Naive thymus-derived CD4-positive, alpha-beta T cell (primary cell): ENCODE measurements at regions not wholly inside any gene's neighbourhood (a gene's known extent, or its start where the extent isn't known, plus 50 kb on each side); places are given as distances from the start of the nearest gene placed in this dataset.

Experiments used
- ATAC-seq: fragments of 150-1000 bp; cut with Tn5 transposase; 2 replicates; pipeline ENCODE4 v1.10.0; 2021; ENCODE audit warnings: mild to moderate bottlenecking, moderate library complexity
- CTCF ChIA-PET: fragments of 350-600 bp; sonication (Branson Sonifier 250); formaldehyde crosslinking; loops from one replicate; lab custom pipeline; 2021; ENCODE audit warnings: antibody characterized with exemption; lab: Charles Lee
- POLR2A ChIA-PET: fragments of 350-600 bp; sonication (Branson Sonifier 250); formaldehyde crosslinking; loops from one replicate; lab custom pipeline; 2021; ENCODE audit warnings: antibody characterized with exemption, inconsistent platforms; lab: Charles Lee
- DNase-seq, 9 donors: peaks; one replicate each; pipeline versions ENCODE4 v3.0.0 to v3.0.0-alpha.2; 2020 to 2022; ENCODE audit warnings: mixed read lengths in 1 of 9
- H3K27ac ChIP-seq: one replicate; pipeline ENCODE4 v1.7.0; 2013; ENCODE audit warnings: mild to moderate bottlenecking, low read depth, low read length, moderate library complexity
- H3K27me3 ChIP-seq, 2 donors: one replicate each; pipeline ENCODE4 v1.7.0; 2013; ENCODE audit warnings: low read length in 2 of 2, mild to moderate bottlenecking in 2 of 2, moderate library complexity in 2 of 2; ENCODE audit not compliant: control insufficient read depth in 2 of 2, insufficient read depth in 2 of 2
- H3K36me3 ChIP-seq, 3 experiments: 1 replicate in 2 of 3; 2 replicates in 1 of 3; pipeline ENCODE4 v1.7.0; 2013; ENCODE audit warnings: low read length in 3 of 3, mild to moderate bottlenecking in 3 of 3, moderate library complexity in 1 of 3; ENCODE audit not compliant: insufficient read depth in 3 of 3, control insufficient read depth in 2 of 3
- H3K4me1 ChIP-seq, 2 donors: one replicate each; pipeline ENCODE4 v1.7.0; 2013; ENCODE audit warnings: low read length in 2 of 2, mild to moderate bottlenecking in 2 of 2, moderate library complexity in 1 of 2; ENCODE audit not compliant: control insufficient read depth in 2 of 2, insufficient read depth in 2 of 2
- H3K4me3 ChIP-seq: 2 replicates; pipeline ENCODE4 v1.7.0; 2013; ENCODE audit warnings: mild to moderate bottlenecking, low read length
- H3K9me3 ChIP-seq, 3 experiments: 1 replicate in 2 of 3; 2 replicates in 1 of 3; pipeline ENCODE4 v1.7.0; 2013; ENCODE audit warnings: low read length in 3 of 3; ENCODE audit not compliant: control insufficient read depth in 2 of 3
- H3K27ac Mint-ChIP-seq, 9 donors: one replicate each; pipeline ENCODE4 v1.8.0; 2020 to 2022; ENCODE audit warnings: mixed read lengths in 9 of 9, mild to moderate bottlenecking in 8 of 9, moderate library complexity in 5 of 9, inconsistent platforms in 2 of 9
- H3K27me3 Mint-ChIP-seq, 5 donors: one replicate each; pipeline ENCODE4 v1.8.0; 2021 to 2022; ENCODE audit warnings: mixed read lengths in 5 of 5, mild to moderate bottlenecking in 1 of 5
- H3K36me3 Mint-ChIP-seq, 5 donors: one replicate each; pipeline ENCODE4 v1.8.0; 2020 to 2022; ENCODE audit warnings: mixed read lengths in 5 of 5, mild to moderate bottlenecking in 3 of 5, inconsistent platforms in 1 of 5
- H3K4me1 Mint-ChIP-seq, 7 donors: one replicate each; pipeline ENCODE4 v1.8.0; 2020 to 2022; ENCODE audit warnings: mixed read lengths in 7 of 7, mild to moderate bottlenecking in 3 of 7, inconsistent platforms in 1 of 7
- H3K4me3 Mint-ChIP-seq, 10 donors: one replicate each; pipeline ENCODE4 v1.8.0; 2020 to 2022; ENCODE audit warnings: mild to moderate bottlenecking in 10 of 10, mixed read lengths in 10 of 10, moderate library complexity in 6 of 10, inconsistent platforms in 2 of 10
- H3K9me3 Mint-ChIP-seq, 11 donors: one replicate each; pipeline ENCODE4 v1.8.0; 2020 to 2022; ENCODE audit warnings: mixed read lengths in 11 of 11, mild to moderate bottlenecking in 4 of 11, inconsistent platforms in 1 of 11, moderate library complexity in 1 of 11
- intact Hi-C, 2 donors: fragments of 100-400 bp; cut with micrococcal nuclease; formaldehyde crosslinking; loops; one replicate each; pipeline ENCODE4 v1.15.1; 2023

DNA sequence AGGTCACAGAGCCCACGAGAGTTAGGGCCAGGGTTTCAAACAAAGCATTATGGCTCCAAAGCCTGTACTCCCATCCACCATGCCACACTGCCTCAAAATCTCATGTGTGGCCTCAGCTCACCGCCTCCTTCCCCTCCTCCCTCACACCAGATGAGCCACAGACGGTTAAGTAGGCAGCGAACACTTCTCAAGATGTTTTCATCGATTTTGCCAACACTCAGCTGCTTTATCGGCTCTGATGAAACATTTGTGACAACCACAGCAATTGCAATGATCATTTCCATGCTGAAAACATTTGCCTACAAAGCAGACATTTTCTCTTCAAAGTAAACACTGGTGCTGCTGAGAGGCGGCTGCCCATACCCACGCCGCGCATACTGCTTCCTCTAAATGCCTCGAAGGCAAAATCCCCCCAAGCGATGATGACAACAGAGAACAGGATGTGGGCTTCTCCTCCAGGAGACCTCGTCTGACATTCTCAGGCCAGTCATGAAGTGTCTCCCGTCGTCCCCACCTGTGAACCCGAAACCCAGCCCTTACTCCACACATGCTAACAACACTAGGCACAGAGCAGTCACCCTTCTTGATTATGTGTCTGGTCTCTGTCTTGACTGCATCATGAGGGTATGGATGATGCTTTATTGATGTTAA, 599.2 kb downstream of the SOX6 start:
- Histone ChIP-seq H3K9me3 (no peaks in the 10 kb centered on the region), H3K27ac (no peak overlapping the region), H3K4me1 (no peaks in the 10 kb centered on the region), H3K27me3 (no peaks in the 10 kb centered on the region), H3K36me3 (no peaks in the 10 kb centered on the region), H3K4me3 (no peak overlapping the region)
- intact Hi-C loops = no loop called here
- Mint-ChIP-seq H3K4me1 (peaks cover 0 to 2% (median 0%) of the 10 kb centered on the region in 7 donors), H3K4me3 (no peak overlapping the region), H3K27me3 (peaks cover 2 to 30% (median 17%) of the 10 kb centered on the region in 5 donors), H3K9me3 (peaks cover 0 to 22% (median 9%) of the 10 kb centered on the region in 11 donors), H3K36me3 (peaks cover 0 to 3% (median 0%) of the 10 kb centered on the region in 5 donors), H3K27ac (no peak overlapping the region)
- ATAC-seq = no peak
- DNase-seq = no peak
- CTCF ChIA-PET = no interaction called here
- POLR2A ChIA-PET = no interaction called here

DNA sequence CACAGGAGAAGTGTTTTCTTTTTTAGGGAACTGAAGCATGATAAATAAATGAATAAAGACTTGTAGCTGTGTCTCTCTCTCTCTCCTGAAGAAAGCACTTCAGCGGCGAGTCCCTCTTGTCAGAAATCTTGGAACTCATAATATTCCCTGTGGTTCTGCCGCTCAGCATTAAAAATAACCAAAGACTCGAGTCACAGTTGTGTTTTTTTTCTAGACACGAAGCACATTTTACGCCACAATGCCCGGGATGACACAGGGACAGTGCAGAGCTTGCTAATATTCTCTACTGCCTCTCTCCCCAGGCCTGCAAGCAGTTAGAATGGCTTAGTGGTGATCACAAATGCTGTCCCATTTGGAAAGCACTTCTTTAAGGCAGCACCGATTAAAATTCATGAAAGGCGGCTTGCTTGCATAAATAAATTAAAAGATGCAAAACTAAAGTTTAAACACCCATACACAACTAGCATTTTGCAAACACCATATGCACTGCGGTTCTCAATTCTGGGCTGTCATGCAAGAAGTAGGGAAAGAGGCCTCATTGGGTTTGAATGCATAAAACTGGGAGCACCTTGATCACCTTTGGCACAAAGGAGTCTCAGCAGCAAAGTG, 597.4 kb downstream of the SOX6 start:
- H3K4me1 ChIP-seq = no peaks in the 10 kb centered on the region
- DNase-seq (no peak), ATAC-seq (no peak)
- Mint-ChIP-seq H3K36me3 (peaks cover 0 to 3% (median 0%) of the 10 kb centered on the region in 5 donors), H3K4me3 (no peak overlapping the region), H3K9me3 (peaks cover 0 to 15% (median 7%) of the 10 kb centered on the region in 11 donors), H3K4me1 (peaks cover 0 to 2% (median 0%) of the 10 kb centered on the region in 7 donors), H3K27ac (no peak overlapping the region), H3K27me3 (peaks cover 2 to 35% (median 19%) of the 10 kb centered on the region in 5 donors)
- ChIA-PET CTCF (no interaction called here), POLR2A (no interaction called here)
- no peak overlapping the region for H3K4me3 ChIP-seq
- H3K27ac ChIP-seq = no peak overlapping the region
- H3K36me3 ChIP-seq = no peaks in the 10 kb centered on the region
- intact Hi-C loops = no loop called here
- H3K9me3 ChIP-seq = no peaks in the 10 kb centered on the region
- H3K27me3 ChIP-seq = no peaks in the 10 kb centered on the region

DNA sequence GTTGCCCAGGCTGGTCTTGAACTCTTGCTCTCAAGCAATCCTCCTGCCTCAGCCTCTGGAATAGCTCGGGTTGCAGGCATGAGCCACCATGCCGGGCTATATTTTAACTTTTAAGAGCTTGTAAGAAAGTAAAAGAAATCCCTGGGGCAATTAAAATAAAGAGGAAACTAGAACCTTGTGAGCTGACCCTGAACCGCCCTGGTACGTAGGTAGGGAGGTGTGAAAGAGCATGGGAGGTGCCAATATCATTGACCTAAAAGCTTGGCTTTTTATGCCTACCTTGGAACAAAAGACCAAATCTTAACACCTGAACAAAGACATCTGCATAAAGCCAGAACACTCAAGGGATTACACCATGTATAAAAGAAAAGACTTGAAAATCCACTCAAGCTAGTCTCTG, 595.1 kb downstream of the SOX6 start:
- no peaks in the 10 kb centered on the region for H3K36me3 ChIP-seq
- no peak overlapping the region for H3K27ac Mint-ChIP-seq
- CTCF ChIA-PET = no interaction called here

DNA sequence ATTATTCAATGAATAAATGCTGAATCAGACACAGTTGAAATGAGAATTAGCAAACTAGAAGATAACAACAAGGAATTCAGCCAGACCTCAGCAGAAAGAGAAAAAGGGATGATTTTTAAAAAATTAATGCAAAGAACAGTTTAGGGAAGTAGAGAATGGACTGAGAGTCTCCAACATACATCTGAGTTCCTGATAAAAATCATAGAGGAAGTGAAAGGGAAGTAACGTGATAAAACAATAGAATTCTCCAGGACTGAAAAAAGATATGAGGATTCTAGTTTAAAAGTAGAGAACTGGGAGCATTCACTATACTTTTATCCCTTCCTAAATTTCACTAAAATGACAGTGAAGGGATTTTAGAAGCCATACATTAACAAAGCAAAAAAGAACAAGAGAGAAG, 592.0 kb downstream of the SOX6 start:
- Histone ChIP-seq H3K4me1 (no peaks in the 10 kb centered on the region), H3K4me3 (no peak overlapping the region), H3K27me3 (no peaks in the 10 kb centered on the region), H3K36me3 (no peaks in the 10 kb centered on the region), H3K9me3 (no peaks in the 10 kb centered on the region), H3K27ac (no peak overlapping the region)
- CTCF ChIA-PET = no interaction called here
- H3K27ac Mint-ChIP-seq = no peak overlapping the region
- DNase-seq (no peak), ATAC-seq (no peak)
- H3K9me3 Mint-ChIP-seq = peaks cover 0 to 6% (median 0%) of the 10 kb centered on the region in 11 donors
- no peaks in the 10 kb centered on the region for H3K4me1 Mint-ChIP-seq
- H3K4me3 Mint-ChIP-seq = no peak overlapping the region
- peaks cover 0 to 3% (median 0%) of the 10 kb centered on the region in 5 donors for H3K36me3 Mint-ChIP-seq
- H3K27me3 Mint-ChIP-seq = peaks cover 2 to 14% (median 11%) of the 10 kb centered on the region in 5 donors
- POLR2A ChIA-PET = no interaction called here
- intact Hi-C loops = no loop called here

More for the DNA sequence above, 595.1 kb downstream of the SOX6 start:
- intact Hi-C loops = no loop called here
- ATAC-seq (no peak), DNase-seq (no peak)
- Histone ChIP-seq H3K27me3 (no peaks in the 10 kb centered on the region), H3K27ac (no peak overlapping the region), H3K4me3 (no peak overlapping the region), H3K4me1 (no peaks in the 10 kb centered on the region), H3K9me3 (no peaks in the 10 kb centered on the region)
- peaks cover 0 to 7% (median 0%) of the 10 kb centered on the region in 11 donors for H3K9me3 Mint-ChIP-seq
- peaks cover 2 to 22% (median 16%) of the 10 kb centered on the region in 5 donors for H3K27me3 Mint-ChIP-seq
- H3K36me3 Mint-ChIP-seq = peaks cover 0 to 3% (median 0%) of the 10 kb centered on the region in 5 donors
- peaks cover 0 to 2% (median 0%) of the 10 kb centered on the region in 7 donors for H3K4me1 Mint-ChIP-seq
- POLR2A ChIA-PET = no interaction called here
- H3K4me3 Mint-ChIP-seq = no peak overlapping the region

DNA sequence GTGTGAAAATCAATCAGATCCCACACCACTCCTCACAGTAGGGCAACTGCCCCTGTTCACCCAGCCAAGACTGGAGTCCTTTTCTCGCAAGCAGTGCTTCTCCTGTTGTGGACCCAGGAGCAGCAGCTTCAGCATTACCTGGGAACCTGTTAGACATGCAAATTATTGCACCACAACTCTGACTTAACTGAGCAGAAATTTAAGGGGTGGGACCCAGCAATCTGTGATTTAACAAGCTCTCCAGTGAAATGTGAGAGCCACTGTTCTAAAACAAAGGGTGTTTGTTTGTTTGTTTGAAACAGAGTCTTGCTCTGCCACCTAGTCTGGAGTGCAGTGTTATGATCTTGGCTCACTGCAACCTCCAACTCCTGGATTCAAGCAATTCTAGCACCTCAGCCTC, 591.4 kb downstream of the SOX6 start:
- CTCF ChIA-PET = no interaction called here
- H3K27ac ChIP-seq = no peak overlapping the region

DNA sequence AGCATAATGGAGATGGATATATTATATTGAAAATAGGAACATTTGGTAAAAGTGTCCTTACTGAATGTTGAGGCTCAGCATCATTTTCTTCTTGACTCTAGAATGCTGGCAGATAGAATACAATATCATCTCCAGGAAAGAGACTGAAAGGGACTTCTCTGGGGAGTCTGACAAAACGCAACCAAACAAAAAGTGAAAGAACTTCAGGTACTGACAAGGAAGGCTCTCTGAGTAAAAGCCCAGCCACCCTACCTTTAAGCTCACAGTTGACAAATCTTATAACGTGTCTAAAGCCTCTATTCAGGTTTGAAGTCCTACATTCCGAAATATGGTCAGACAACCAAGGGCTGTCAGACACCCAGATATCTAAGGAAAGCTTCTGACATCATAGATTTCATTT, 590.8 kb downstream of the SOX6 start:
- Mint-ChIP-seq H3K36me3 (peaks cover 0 to 3% (median 0%) of the 10 kb centered on the region in 5 donors), H3K4me3 (no peak overlapping the region), H3K27ac (no peak overlapping the region), H3K9me3 (peaks cover 0 to 6% (median 0%) of the 10 kb centered on the region in 11 donors), H3K4me1 (no peaks in the 10 kb centered on the region), H3K27me3 (peaks cover 2 to 11% (median 8%) of the 10 kb centered on the region in 5 donors)
- CTCF ChIA-PET = no interaction called here
- Histone ChIP-seq H3K4me1 (no peaks in the 10 kb centered on the region), H3K4me3 (no peak overlapping the region), H3K27ac (no peak overlapping the region), H3K27me3 (no peaks in the 10 kb centered on the region), H3K9me3 (no peaks in the 10 kb centered on the region), H3K36me3 (no peaks in the 10 kb centered on the region)
- POLR2A ChIA-PET = no interaction called here
- intact Hi-C loops = no loop called here
- ATAC-seq = no peak
- DNase-seq = no peak

More for the DNA sequence above, 591.4 kb downstream of the SOX6 start:
- ATAC-seq = no peak
- Mint-ChIP-seq H3K4me1 (no peaks in the 10 kb centered on the region), H3K36me3 (peaks cover 0 to 3% (median 0%) of the 10 kb centered on the region in 5 donors), H3K27me3 (peaks cover 2 to 14% (median 11%) of the 10 kb centered on the region in 5 donors), H3K9me3 (peaks cover 0 to 6% (median 0%) of the 10 kb centered on the region in 11 donors), H3K4me3 (no peak overlapping the region), H3K27ac (no peak overlapping the region)
- Histone ChIP-seq H3K4me1 (no peaks in the 10 kb centered on the region), H3K9me3 (no peaks in the 10 kb centered on the region), H3K27me3 (no peaks in the 10 kb centered on the region), H3K4me3 (no peak overlapping the region), H3K36me3 (no peaks in the 10 kb centered on the region)
- DNase-seq = no peak
- intact Hi-C loops = no loop called here
- POLR2A ChIA-PET = no interaction called here

DNA sequence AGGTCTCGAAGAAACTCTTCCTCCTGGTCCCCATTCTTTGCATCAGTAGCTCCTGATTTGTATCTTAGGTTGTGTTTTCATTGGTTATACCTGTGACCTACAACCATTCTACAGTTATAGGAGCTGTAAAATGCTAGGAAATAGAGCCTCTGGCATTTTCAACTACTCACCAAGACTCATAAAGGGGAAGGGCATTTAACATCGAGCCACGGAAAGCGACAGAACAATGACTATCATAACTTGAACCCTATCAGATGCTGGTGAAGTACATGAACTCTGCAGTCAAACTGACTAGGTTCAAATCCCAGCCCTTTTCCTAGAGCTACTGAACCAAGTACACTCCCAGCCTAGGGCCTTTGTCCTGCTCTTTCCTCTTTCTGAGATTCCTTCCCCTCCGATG, 588.0 kb downstream of the SOX6 start:
- Mint-ChIP-seq H3K27ac (no peak overlapping the region), H3K9me3 (peaks cover 0 to 5% (median 1%) of the 10 kb centered on the region in 11 donors), H3K4me3 (no peak overlapping the region), H3K4me1 (no peaks in the 10 kb centered on the region), H3K36me3 (no peaks in the 10 kb centered on the region), H3K27me3 (peaks cover 0 to 8% (median 3%) of the 10 kb centered on the region in 5 donors)
- no peak for ATAC-seq
- no peaks in the 10 kb centered on the region for H3K9me3 ChIP-seq
- H3K4me1 ChIP-seq = no peaks in the 10 kb centered on the region
- CTCF ChIA-PET = no interaction called here
- no peaks in the 10 kb centered on the region for H3K27me3 ChIP-seq
- H3K27ac ChIP-seq = no peak overlapping the region
- POLR2A ChIA-PET = no interaction called here
- H3K36me3 ChIP-seq = no peaks in the 10 kb centered on the region
- intact Hi-C loops = no loop called here
- no peak for DNase-seq
- H3K4me3 ChIP-seq = no peak overlapping the region
